GM21390 (cell line): ENCODE measurements at regions not wholly inside any gene's neighbourhood (a gene's known extent, or its start where the extent isn't known, plus 50 kb on each side); places are given as distances from the start of the nearest gene placed in this dataset.
"Not testable (repeated sequence)": the region's sequence is repeated elsewhere in the genome, so short reads cannot be mapped to it uniquely, and the experiment has no call there.

Experiments used
- ATAC-seq: cut with Tn5 transposase; IDR thresholded peaks from one replicate; pipeline ENCODE4 v1.9.1; 2021; ENCODE audit not compliant: unreplicated experiment

DNA sequence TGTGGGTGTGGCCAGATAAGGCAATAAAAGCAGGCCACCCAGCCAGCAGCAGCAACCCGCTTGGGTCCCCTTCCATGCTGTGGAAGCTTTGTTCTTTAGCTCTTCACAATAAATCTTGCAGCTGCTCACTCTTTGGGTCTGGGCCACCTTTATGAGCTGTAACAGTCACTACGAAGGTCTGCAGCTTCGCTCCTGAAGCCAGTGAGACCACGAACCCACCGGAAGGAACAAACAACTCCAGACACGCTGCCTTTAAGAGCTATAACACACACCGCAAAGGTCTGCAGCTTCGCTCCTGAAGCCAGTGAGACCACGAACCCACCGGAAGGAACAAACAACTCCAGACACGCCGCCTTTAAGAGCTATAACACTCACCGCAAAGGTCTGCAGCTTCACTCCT lies 172.1 kb upstream of the AGTR1 start:
- not testable (repeated sequence) for ATAC-seq

GRCh38 chr3:148528024-148528423 lies 169.7 kb upstream of the AGTR1 start:
- no peak for ATAC-seq

- no peak for ATAC-seq
Observed at GRCh38 chr3:148531836-148532235, 165.9 kb upstream of the AGTR1 start.

DNA sequence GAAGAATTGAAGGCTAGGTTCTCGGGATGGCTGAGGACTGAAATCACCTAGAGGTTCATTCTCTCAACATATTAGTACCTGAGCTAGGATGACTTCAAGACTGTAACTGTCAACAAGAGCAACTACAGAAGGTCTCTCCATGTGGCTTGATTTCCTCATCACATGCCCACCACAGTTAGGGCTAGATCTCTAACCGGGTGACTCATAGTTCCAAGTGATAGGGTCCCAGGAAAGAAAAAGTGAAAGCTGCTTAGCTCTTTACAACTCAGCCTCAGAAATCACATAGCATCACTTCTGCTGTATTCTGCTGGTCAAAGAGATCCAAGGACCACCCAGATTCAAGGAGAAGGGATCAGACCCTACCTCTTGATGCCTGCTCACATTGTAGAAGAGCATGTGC lies 165.4 kb upstream of the AGTR1 start:
- no peak for ATAC-seq

DNA sequence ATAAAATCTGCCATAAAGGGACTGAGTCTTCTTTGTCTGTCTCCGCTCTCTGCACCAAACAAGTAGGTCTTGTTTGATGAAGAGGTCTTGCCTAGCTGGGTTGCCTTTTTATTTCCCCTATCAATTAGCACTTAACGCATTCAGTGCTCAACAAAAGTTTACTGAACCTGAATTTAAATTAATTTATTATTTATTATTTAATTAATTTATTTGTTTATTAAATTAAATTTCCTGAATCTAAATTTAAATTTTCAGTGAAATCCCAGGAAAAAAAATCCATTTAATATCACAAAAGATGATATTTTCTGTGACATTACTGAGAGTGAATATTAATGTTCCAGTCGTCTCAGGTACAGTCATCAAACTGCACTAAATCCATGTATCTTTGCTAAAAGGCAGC lies 164.9 kb upstream of the AGTR1 start:
- no peak for ATAC-seq

GRCh38 chr3:148534089-148534988 lies 163.4 kb upstream of the AGTR1 start:
- no peak for ATAC-seq

- ATAC-seq, result no peak
Observed at GRCh38 chr3:148535001-148535400, 162.7 kb upstream of the AGTR1 start.

GRCh38 chr3:148540266-148540665 lies 157.4 kb upstream of the AGTR1 start:
- ATAC-seq, result no peak

- no peak for ATAC-seq
Observed at GRCh38 chr3:148540851-148541250, 156.9 kb upstream of the AGTR1 start.

DNA sequence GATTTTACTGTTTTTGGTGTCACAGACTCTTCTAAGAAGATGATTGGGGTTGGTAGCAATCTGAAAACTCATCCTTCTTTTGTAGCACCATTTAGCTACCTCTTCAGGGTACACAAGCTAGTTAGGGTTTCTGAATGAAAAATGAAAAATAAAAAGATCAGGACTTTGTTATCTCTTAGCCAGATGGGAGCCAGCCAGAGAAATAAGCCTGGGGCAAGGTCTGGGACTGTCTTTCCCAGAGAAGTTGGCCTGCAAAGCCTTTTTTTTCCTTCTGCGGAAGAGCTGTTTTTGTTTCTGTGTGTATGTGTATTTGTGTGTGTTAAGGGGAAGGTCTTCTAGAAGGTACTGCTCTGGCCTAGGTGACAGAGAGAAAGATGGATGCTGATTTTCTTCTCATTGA lies 150.7 kb upstream of the AGTR1 start:
- no peak for ATAC-seq

- ATAC-seq, result no peak
Observed at GRCh38 chr3:148551767-148552260, 145.9 kb upstream of the AGTR1 start.

GRCh38 chr3:148554367-148554766 lies 143.3 kb upstream of the AGTR1 start:
- no peak for ATAC-seq

GRCh38 chr3:148556664-148557063 lies 141.0 kb upstream of the AGTR1 start:
- no peak for ATAC-seq

- not testable (repeated sequence) for ATAC-seq
Observed at GRCh38 chr3:148577579-148577978, 120.1 kb upstream of the AGTR1 start.

- no peak for ATAC-seq
Observed at GRCh38 chr3:148582126-148582525, 115.6 kb upstream of the AGTR1 start.

DNA sequence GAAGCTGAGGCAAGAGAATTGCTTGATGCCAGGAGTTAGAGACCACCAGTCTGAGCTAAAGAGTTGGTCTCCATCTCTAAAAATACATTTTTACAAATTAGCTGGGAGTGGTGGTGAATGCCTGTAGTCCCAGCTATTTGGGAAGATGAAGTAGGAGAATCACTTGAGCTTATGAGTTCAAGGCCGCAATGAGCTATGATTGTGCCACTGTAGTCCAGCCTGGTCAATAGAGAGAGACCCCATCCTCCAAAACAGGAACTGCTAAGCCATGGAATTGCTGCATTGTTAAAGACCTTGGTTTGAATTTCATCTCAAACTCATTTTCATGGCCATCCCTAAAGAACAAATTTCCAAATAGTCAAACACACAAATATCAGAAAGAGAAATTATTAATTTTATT lies 113.9 kb upstream of the AGTR1 start:
- no peak for ATAC-seq

- no peak for ATAC-seq
Observed at GRCh38 chr3:148584438-148584837, 113.3 kb upstream of the AGTR1 start.

- no peak for ATAC-seq
Observed at GRCh38 chr3:148585671-148586379, 111.9 kb upstream of the AGTR1 start.

DNA sequence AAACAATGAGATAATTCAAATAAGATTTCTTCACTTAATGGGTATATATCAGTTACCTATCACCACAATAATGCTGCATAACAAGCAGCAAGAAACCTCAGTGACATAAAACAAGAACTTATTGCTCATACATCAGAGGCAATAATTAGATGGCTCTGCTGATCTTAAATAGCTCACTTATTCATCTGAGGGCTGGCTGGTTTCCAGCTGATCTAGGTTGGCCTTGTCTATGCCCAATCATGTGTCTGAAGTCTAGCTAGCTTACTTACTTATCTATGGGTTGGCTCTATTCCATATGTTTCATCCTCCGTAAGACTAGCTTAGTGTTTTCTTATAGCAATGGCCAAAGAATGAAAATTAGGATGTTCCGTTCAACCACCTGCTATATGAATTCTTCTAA lies 109.4 kb upstream of the AGTR1 start:
- ATAC-seq, result no peak

DNA sequence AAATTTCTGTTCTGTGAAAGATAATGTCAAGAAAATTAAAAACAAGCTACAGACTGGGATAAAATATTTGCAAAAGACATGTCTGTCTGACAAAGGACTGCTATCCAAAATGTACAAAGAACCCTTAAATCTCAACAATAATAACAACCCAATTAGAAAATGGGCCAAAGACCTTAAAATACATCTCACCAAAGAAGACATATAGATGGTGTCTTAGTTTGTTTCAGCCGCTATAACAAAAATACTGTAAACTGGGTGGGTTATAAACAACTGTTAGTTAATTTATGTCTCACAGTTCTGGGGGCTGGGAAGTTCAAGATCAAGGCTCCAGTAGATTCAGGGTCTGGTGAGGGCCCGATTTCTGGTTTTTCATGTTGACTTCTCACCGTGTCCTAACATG lies 106.2 kb upstream of the AGTR1 start:
- ATAC-seq, result no peak

DNA sequence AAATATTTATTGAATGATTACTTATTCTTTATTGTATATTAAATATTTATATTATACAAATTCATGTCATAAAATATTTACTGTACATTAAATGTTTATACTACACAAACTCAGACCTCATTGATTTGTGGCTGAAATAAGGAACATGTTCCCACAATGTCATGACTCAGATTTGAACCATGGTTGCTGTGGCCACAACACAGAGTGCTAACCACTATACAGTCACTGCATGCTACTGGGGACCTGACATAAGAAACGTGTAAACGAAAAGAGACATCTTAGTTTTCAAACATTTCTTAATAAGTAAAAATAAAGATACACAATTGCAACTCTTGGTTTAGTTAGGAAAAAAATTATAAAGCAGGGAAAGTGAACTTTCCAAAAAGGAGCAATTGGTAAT lies 99.1 kb upstream of the AGTR1 start:
- no peak for ATAC-seq

GRCh38 chr3:148599481-148599880 lies 98.2 kb upstream of the AGTR1 start:
- ATAC-seq, result no peak
